Activated CD4-positive, alpha-beta T cell treated with anti-CD3 and anti-CD28 coated beads for 36 hours (primary cell): ENCODE measurements at regions not wholly inside any gene's neighbourhood (a gene's known extent, or its start where the extent isn't known, plus 50 kb on each side); places are given as distances from the start of the nearest gene placed in this dataset.
A peak's percentile ranks its signal among the peaks of the same experiment; 100 is the strongest.

Experiments
- ATAC-seq: fragments of 200-7000 bp; cut with Tn5 transposase; one replicate; pipeline ENCODE4 v1.10.0; 2021; ENCODE audit warnings: mild to moderate bottlenecking, moderate library complexity
- CTCF ChIA-PET: fragments of 350-600 bp; sonication (Branson Sonifier 250); formaldehyde crosslinking; loops from one replicate; lab custom pipeline; 2021; ENCODE audit warnings: antibody characterized with exemption; lab: Charles Lee
- POLR2A ChIA-PET: fragments of 350-600 bp; sonication (Branson Sonifier 250); formaldehyde crosslinking; loops from one replicate; lab custom pipeline; 2021; ENCODE audit warnings: antibody characterized with exemption, inconsistent platforms; lab: Charles Lee
- DNase-seq: peaks from one replicate; pipeline ENCODE4 v3.0.0-alpha.2; 2020
- H3K27ac Mint-ChIP-seq: one replicate; pipeline ENCODE4 v1.8.0; 2021; ENCODE audit warnings: mixed read lengths
- H3K27me3 Mint-ChIP-seq: one replicate; pipeline ENCODE4 v1.8.0; 2021; ENCODE audit warnings: mixed read lengths
- H3K36me3 Mint-ChIP-seq: one replicate; pipeline ENCODE4 v1.8.0; 2021; ENCODE audit warnings: low read depth, mixed read lengths
- H3K4me1 Mint-ChIP-seq: one replicate; pipeline ENCODE4 v1.8.0; 2021; ENCODE audit warnings: mixed read lengths
- H3K4me3 Mint-ChIP-seq: one replicate; pipeline ENCODE4 v1.8.0; 2021; ENCODE audit warnings: mild to moderate bottlenecking, moderate library complexity, mixed read lengths
- H3K9me3 Mint-ChIP-seq: one replicate; pipeline ENCODE4 v1.8.0; 2021; ENCODE audit warnings: low read depth, mixed read lengths
- intact Hi-C, 2 experiments: fragments of 100-400 bp; cut with DNase I in 1 of 2; cut with micrococcal nuclease in 1 of 2; formaldehyde crosslinking; loops; one replicate each; pipeline versions ENCODE4 v1.14.2 to v1.15.1; 2022 to 2024; cut with DNase I, micrococcal nuclease

- ATAC-seq = no peak
- DNase-seq = peak; percentile 51
- no peaks in the 10 kb centered on the region for H3K27me3 Mint-ChIP-seq
- H3K9me3 Mint-ChIP-seq = no peaks in the 10 kb centered on the region
- H3K4me3 Mint-ChIP-seq = no peak overlapping the region
- H3K4me1 Mint-ChIP-seq = no peaks in the 10 kb centered on the region
- intact Hi-C loops = loop anchor here (1.0 to 10.0 kb wide), 7 partner anchors 222 to 1312 kb away; no protein-coding TSS in a partner anchor
- H3K27ac Mint-ChIP-seq = no peak overlapping the region
- no peaks in the 10 kb centered on the region for H3K36me3 Mint-ChIP-seq
- ChIA-PET CTCF (interaction anchor here (0.6 to 3.5 kb wide), 25 partner anchors 9 to 1564 kb away, joined by 3 to 12 read pairs (median 3); no protein-coding TSS in a partner anchor), POLR2A (no interaction called here)
These were observed 143.0 kb upstream of the HDAC9 start for GRCh38 chr7:18352339-18353255.

GRCh38 chr7:18353339-18353738 lies 142.2 kb upstream of the HDAC9 start:
- DNase-seq (no peak), ATAC-seq (no peak)
- no peaks in the 10 kb centered on the region for H3K9me3 Mint-ChIP-seq
- CTCF ChIA-PET = interaction anchor here (0.6 to 3.5 kb wide), 16 partner anchors 8 to 1565 kb away, joined by 3 to 12 read pairs (median 4); no protein-coding TSS in a partner anchor
- no peak overlapping the region for H3K27ac Mint-ChIP-seq
- no peak overlapping the region for H3K4me3 Mint-ChIP-seq
- POLR2A ChIA-PET = no interaction called here
- intact Hi-C loops = loop anchor here (2.0 to 10.0 kb wide), 6 partner anchors 221 to 1311 kb away; no protein-coding TSS in a partner anchor
- H3K27me3 Mint-ChIP-seq = no peaks in the 10 kb centered on the region
- H3K36me3 Mint-ChIP-seq = no peaks in the 10 kb centered on the region
- H3K4me1 Mint-ChIP-seq = no peaks in the 10 kb centered on the region

- ChIA-PET CTCF (interaction anchor here (0.5 to 2.3 kb wide), 5 partner anchors 22 to 729 kb away, joined by 3 to 12 read pairs (median 3); no protein-coding TSS in a partner anchor), POLR2A (interaction anchor here (0.7 kb wide), 1 partner anchor 312 kb away, joined by 5 read pairs; no protein-coding TSS in a partner anchor)
- Mint-ChIP-seq H3K36me3 (no peaks in the 10 kb centered on the region), H3K4me1 (no peaks in the 10 kb centered on the region), H3K9me3 (no peaks in the 10 kb centered on the region), H3K4me3 (no peak overlapping the region), H3K27me3 (no peaks in the 10 kb centered on the region), H3K27ac (no peak overlapping the region)
- DNase-seq (no peak), ATAC-seq (no peak)
- intact Hi-C loops = loop anchor here (5.0 to 10.0 kb wide), 5 partner anchors 213 to 1310 kb away; no protein-coding TSS in a partner anchor
These were observed 141.2 kb upstream of the HDAC9 start for GRCh38 chr7:18354108-18355085.

- Mint-ChIP-seq H3K27ac (no peak overlapping the region), H3K4me3 (no peak overlapping the region), H3K4me1 (no peaks in the 10 kb centered on the region), H3K27me3 (no peaks in the 10 kb centered on the region), H3K36me3 (no peaks in the 10 kb centered on the region), H3K9me3 (no peaks in the 10 kb centered on the region)
- POLR2A ChIA-PET = no interaction called here
- CTCF ChIA-PET = interaction anchor here (0.6 to 1.6 kb wide), 7 partner anchors 9 to 1843 kb away, joined by 3 to 4 read pairs (median 3); no protein-coding TSS in a partner anchor
- DNase-seq (no peak), ATAC-seq (no peak)
- intact Hi-C loops = loop anchor here (5.0 to 10.0 kb wide), 4 partner anchors 211 to 1309 kb away; no protein-coding TSS in a partner anchor
These were observed 139.3 kb upstream of the HDAC9 start for GRCh38 chr7:18356191-18356645.

GRCh38 chr7:18357691-18358090 lies 137.9 kb upstream of the HDAC9 start:
- no peaks in the 10 kb centered on the region for H3K9me3 Mint-ChIP-seq
- ATAC-seq (no peak), DNase-seq (no peak)
- no peaks in the 10 kb centered on the region for H3K4me1 Mint-ChIP-seq
- H3K27ac Mint-ChIP-seq = no peak overlapping the region
- H3K27me3 Mint-ChIP-seq = no peaks in the 10 kb centered on the region
- intact Hi-C loops = loop anchor here (5.0 to 10.0 kb wide), 4 partner anchors 210 to 1307 kb away; no protein-coding TSS in a partner anchor
- CTCF ChIA-PET = interaction anchor here (0.7 to 1.6 kb wide), 10 partner anchors 9 to 1196 kb away, joined by 3 to 6 read pairs (median 3); no protein-coding TSS in a partner anchor
- no peaks in the 10 kb centered on the region for H3K36me3 Mint-ChIP-seq
- POLR2A ChIA-PET = no interaction called here
- no peak overlapping the region for H3K4me3 Mint-ChIP-seq

- Mint-ChIP-seq H3K27ac (no peak overlapping the region), H3K36me3 (no peaks in the 10 kb centered on the region), H3K4me3 (no peak overlapping the region), H3K9me3 (no peaks in the 10 kb centered on the region), H3K27me3 (no peaks in the 10 kb centered on the region), H3K4me1 (no peaks in the 10 kb centered on the region)
- intact Hi-C loops = no loop called here
- CTCF ChIA-PET = interaction anchor here (0.7 to 2.2 kb wide), 2 partner anchors 9 to 18 kb away, joined by 3 to 7 read pairs; no protein-coding TSS in a partner anchor
- DNase-seq (no peak), ATAC-seq (no peak)
- POLR2A ChIA-PET = no interaction called here
These were observed 133.8 kb upstream of the HDAC9 start for GRCh38 chr7:18361756-18362155.

- intact Hi-C loops = no loop called here
- ChIA-PET POLR2A (no interaction called here), CTCF (interaction anchor here (1.5 to 1.6 kb wide), 2 partner anchors 11 to 302 kb away, joined by 4 to 5 read pairs; no protein-coding TSS in a partner anchor)
- Mint-ChIP-seq H3K27me3 (no peaks in the 10 kb centered on the region), H3K27ac (no peak overlapping the region), H3K4me1 (no peaks in the 10 kb centered on the region), H3K4me3 (no peak overlapping the region), H3K9me3 (no peaks in the 10 kb centered on the region), H3K36me3 (no peaks in the 10 kb centered on the region)
- ATAC-seq (no peak), DNase-seq (no peak)
These were observed 131.7 kb upstream of the HDAC9 start for GRCh38 chr7:18363751-18364380.

GRCh38 chr7:18364396-18364795 lies 131.2 kb upstream of the HDAC9 start:
- H3K9me3 Mint-ChIP-seq = no peaks in the 10 kb centered on the region
- no peaks in the 10 kb centered on the region for H3K4me1 Mint-ChIP-seq
- DNase-seq = no peak
- ChIA-PET POLR2A (no interaction called here), CTCF (interaction anchor here (0.7 to 1.6 kb wide), 3 partner anchors 11 to 301 kb away, joined by 3 to 5 read pairs (median 4); no protein-coding TSS in a partner anchor)
- intact Hi-C loops = no loop called here
- no peak overlapping the region for H3K4me3 Mint-ChIP-seq
- H3K27me3 Mint-ChIP-seq = no peaks in the 10 kb centered on the region
- no peak for ATAC-seq
- no peak overlapping the region for H3K27ac Mint-ChIP-seq
- no peaks in the 10 kb centered on the region for H3K36me3 Mint-ChIP-seq

GRCh38 chr7:18366394-18366793 lies 129.2 kb upstream of the HDAC9 start:
- DNase-seq = no peak
- ChIA-PET CTCF (interaction anchor here (0.6 kb wide), 1 partner anchor 854 kb away, joined by 3 read pairs; no protein-coding TSS in a partner anchor), POLR2A (no interaction called here)
- Mint-ChIP-seq H3K9me3 (no peaks in the 10 kb centered on the region), H3K36me3 (no peaks in the 10 kb centered on the region), H3K27ac (no peak overlapping the region), H3K4me1 (no peaks in the 10 kb centered on the region), H3K4me3 (no peak overlapping the region), H3K27me3 (peaks cover 2% of the 10 kb centered on the region)
- intact Hi-C loops = no loop called here
- ATAC-seq = no peak

GRCh38 chr7:18369011-18369410 lies 126.5 kb upstream of the HDAC9 start:
- no peaks in the 10 kb centered on the region for H3K36me3 Mint-ChIP-seq
- no peak overlapping the region for H3K27ac Mint-ChIP-seq
- H3K27me3 Mint-ChIP-seq = peaks cover 2% of the 10 kb centered on the region
- POLR2A ChIA-PET = no interaction called here
- DNase-seq (no peak), ATAC-seq (no peak)
- intact Hi-C loops = no loop called here
- no peak overlapping the region for H3K4me3 Mint-ChIP-seq
- no peaks in the 10 kb centered on the region for H3K4me1 Mint-ChIP-seq
- no peaks in the 10 kb centered on the region for H3K9me3 Mint-ChIP-seq
- CTCF ChIA-PET = no interaction called here
